ENCODE measurements at regions not wholly inside any gene's neighbourhood (a gene's known extent, or its start where the extent isn't known, plus 50 kb on each side); places are given as distances from the start of the nearest gene placed in this dataset.

DNA sequence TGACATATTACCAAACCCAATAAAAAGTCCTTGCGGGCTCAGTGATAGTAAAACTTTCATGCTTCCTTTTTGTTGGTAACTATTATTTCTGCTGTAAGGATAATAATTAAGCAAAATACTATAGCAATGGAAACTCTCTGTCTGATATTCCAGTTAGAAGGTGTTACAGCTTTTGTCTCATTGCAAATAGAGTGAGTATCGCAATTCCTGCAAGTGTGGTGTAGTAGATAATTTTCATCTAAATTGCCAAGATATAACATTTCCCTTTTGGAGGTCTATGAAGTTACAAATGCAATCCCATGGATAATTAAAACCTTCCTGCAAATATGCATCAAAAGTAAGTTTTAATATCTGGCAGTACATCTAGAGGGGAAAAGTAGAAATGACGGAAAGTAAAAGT, 88.7 kb upstream of the CD93 start:
- no peaks in the 10 kb centered on the region for H3K9me1 ChIP-seq (replicated peaks; ENCODE audit: control insufficient read depth, extremely low read depth, insufficient read depth, low read length)
- POLR2A ChIA-PET = no interaction called here
- TF ChIP-seq EZH2 (IDR thresholded peaks at IDR 0.05; ENCODE audit: borderline replicate concordance, low read depth, low read length, severe bottlenecking) (no peak), GATA2 (IDR thresholded peaks at IDR 0.05; ENCODE audit: insufficient read depth, insufficient read length, low read depth, low read length) (no peak), MYC (IDR thresholded peaks at IDR 0.05; ENCODE audit: low read depth, low read length) (no peak), JUN (IDR thresholded peaks at IDR 0.05; ENCODE audit: borderline replicate concordance, insufficient read depth, insufficient read length, low read depth) (no peak), CTCF (IDR thresholded peaks at IDR 0.05; ENCODE audit: extremely low read depth in 1 of 2, insufficient read depth in 1 of 2, low read depth in 1 of 2, low read length in 2 of 2) (no peak), POLR2A (IDR thresholded peaks at IDR 0.05; ENCODE audit: low read depth, low read length) (no peak), FOS (IDR thresholded peaks at IDR 0.05; ENCODE audit: borderline replicate concordance, insufficient read depth, low read length) (no peak), POLR2AphosphoS5 (IDR thresholded peaks at IDR 0.05; ENCODE audit: insufficient read depth, low read depth, low read length) (no peak)
- TF ChIP-seq, protein P1, sequence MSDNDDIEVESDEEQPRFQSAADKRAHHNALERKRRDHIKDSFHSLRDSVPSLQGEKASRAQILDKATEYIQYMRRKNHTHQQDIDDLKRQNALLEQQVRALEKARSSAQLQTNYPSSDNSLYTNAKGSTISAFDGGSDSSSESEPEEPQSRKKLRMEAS (IDR thresholded peaks at IDR 0.05; ENCODE audit: insufficient read depth, insufficient read length) = no peak
- no peaks in the 10 kb centered on the region for H3K9me3 ChIP-seq (replicated peaks; ENCODE audit: control insufficient read depth, insufficient read depth, low read length)
- no peak overlapping the region for H3K27ac ChIP-seq (ENCODE audit: insufficient read depth, low read depth, low read length)
- H3K27me3 ChIP-seq (ENCODE audit: control insufficient read depth in 2 of 2, insufficient read depth in 2 of 2, low read length in 2 of 2) = peaks cover 0 to 6% of the 10 kb centered on the region in 2 experiments
- dilution Hi-C loops (cut with MboI; ENCODE audit: extremely low pct_ligation_motif_present, low sequenced_read_pairs) = no loop called here
- CTCF ChIA-PET = no interaction called here
- intact Hi-C loops (cut with micrococcal nuclease) = loop anchor here (5.0 kb wide), 1 partner anchor 62 kb away; no protein-coding TSS in a partner anchor
- H3K4me3 ChIP-seq (replicated peaks in 1 of 3; ENCODE audit: insufficient read depth in 1 of 3, low read depth in 1 of 3, low read length in 3 of 3) = no peak overlapping the region
- no TSS peak for BruUV-seq (replicated peaks)
- peaks cover 10% of the 10 kb centered on the region for H3K4me1 ChIP-seq (ENCODE audit: control insufficient read depth, extremely low read depth, insufficient read depth, low read length)
- H3K4me2 ChIP-seq (ENCODE audit: insufficient read depth, low read length) = no peak overlapping the region
- FAIRE-seq (no peak), DNase-seq (ENCODE audit: low read depth, low spot score) (no peak)
- H2AFZ ChIP-seq (ENCODE audit: low read depth, low read length) = no peak overlapping the region
- H4K20me1 ChIP-seq (replicated peaks; ENCODE audit: control insufficient read depth, extremely low read depth, insufficient read depth, low read length) = no peaks in the 10 kb centered on the region
- H3K79me2 ChIP-seq (ENCODE audit: control insufficient read depth, insufficient read depth, low read length) = no peaks in the 10 kb centered on the region
- no peak overlapping the region for H3K9ac ChIP-seq (replicated peaks; ENCODE audit: extremely low read depth, insufficient read depth, low read length)
- H3K36me3 ChIP-seq (ENCODE audit: control insufficient read depth in 2 of 2, extremely low read depth in 1 of 2, insufficient read depth in 2 of 2, low read length in 2 of 2) = no peaks in the 10 kb centered on the region

Measured in endothelial cell of umbilical vein (primary cell).